ENCODE measurements at regions not wholly inside any gene's neighbourhood (a gene's known extent, or its start where the extent isn't known, plus 50 kb on each side); places are given as distances from the start of the nearest gene placed in this dataset.

- no peak for TF ChIP-seq ZBTB10 (CRISPR knock-in tag; IDR thresholded peaks at IDR 0.05; ENCODE audit: borderline replicate concordance)
- no peak for TF ChIP-seq ATF3 (CRISPR knock-in tag; IDR thresholded peaks at IDR 0.05)
- no peak for TF ChIP-seq ZNF547 (CRISPR knock-in tag; IDR thresholded peaks at IDR 0.05)
- TF ChIP-seq JUN (CRISPR knock-in tag; IDR thresholded peaks at IDR 0.05) = no peak
- no peak for TF ChIP-seq ZNF782 (CRISPR knock-in tag; IDR thresholded peaks at IDR 0.05; ENCODE audit: borderline replicate concordance)
- no peak for TF ChIP-seq LBX2 (CRISPR knock-in tag; IDR thresholded peaks at IDR 0.05; ENCODE audit: borderline replicate concordance)
- no peak for TF ChIP-seq NFIC (IDR thresholded peaks at IDR 0.05; ENCODE audit: low read length)
Observed at GRCh38 chr15:30001602-30002001, 81.2 kb upstream of the GOLGA8J start (continued).

GRCh38 chr15:29998033-29998432 lies 84.7 kb upstream of the GOLGA8J start:
- no peak for FAIRE-seq
- Histone ChIP-seq H4K20me1 (ENCODE audit: insufficient read depth, low read length) (no peaks in the 10 kb centered on the region), H3K36me3 (replicated peaks in 1 of 2; ENCODE audit: control insufficient read depth in 1 of 2, insufficient read depth in 2 of 2, low read length in 2 of 2) (no peaks in the 10 kb centered on the region), H3K4me3 (replicated peaks in 1 of 3; ENCODE audit: insufficient read depth in 1 of 3, low read depth in 2 of 3, low read length in 3 of 3) (no peak overlapping the region), H3K27me3 (ENCODE audit: control insufficient read depth in 1 of 2, insufficient read depth in 2 of 2, low read length in 2 of 2) (peaks cover 0 to 4% of the 10 kb centered on the region in 2 experiments; a peak in 1 of 5 replicates), H3K4me2 (ENCODE audit: low read depth, low read length) (no peak overlapping the region), H3K9me3 (ENCODE audit: low read length) (no peaks in the 10 kb centered on the region), H3K9ac (ENCODE audit: insufficient read depth, low read depth, low read length) (no peak overlapping the region), H2AFZ (ENCODE audit: low read length) (no peak overlapping the region), H3K27ac (ENCODE audit: extremely low read length, insufficient read depth, low read length) (no peak overlapping the region), H3K79me2 (ENCODE audit: insufficient read depth, low read length) (no peaks in the 10 kb centered on the region), H3K4me1 (ENCODE audit: insufficient read depth, low read length) (0 out of 2 replicates have a peak, but pooled peaks cover 8% of the 10 kb centered on the region)
- intact Hi-C loops (cut with micrococcal nuclease; ENCODE audit: unreplicated experiment) = no loop called here
- ChIA-PET CTCF (ENCODE audit: low intra/inter-chr PET ratio, low total read pairs) (no interaction called here), POLR2A (no interaction called here)
- BruUV-seq (replicated peaks) = no TSS peak
- in situ Hi-C loops (cut with HindIII; ENCODE audit: extremely low pct_ligation_motif_present, low pct_unique_long_range_greater_than_20kb) = no loop called here
- DNase-seq (ENCODE audit: low spot score) = no peak
- WGBS (ENCODE audit: low lambda C conversion rate) = 3% methylated on average over 2 of the region's 2 CpGs
- TF ChIP-seq ZNF3 (CRISPR knock-in tag; IDR thresholded peaks at IDR 0.05) (no peak), CREB1 (IDR thresholded peaks at IDR 0.05) (no peak), CREB1 (CRISPR knock-in tag; IDR thresholded peaks at IDR 0.05) (no peak), ZNF468 (CRISPR knock-in tag; IDR thresholded peaks at IDR 0.05) (no peak), ZNF230 (CRISPR knock-in tag; IDR thresholded peaks at IDR 0.05) (no peak), ZMYM2 (CRISPR knock-in tag; IDR thresholded peaks at IDR 0.05) (no peak), ZBTB38 (CRISPR knock-in tag; IDR thresholded peaks at IDR 0.05) (no peak), IKZF1 (IDR thresholded peaks at IDR 0.05) (no peak), ZNF549 (CRISPR knock-in tag; IDR thresholded peaks at IDR 0.05) (no peak), MXD3 (CRISPR knock-in tag; IDR thresholded peaks at IDR 0.05) (no peak)
- no peak for ATAC-seq
